ENCODE measurements at regions not wholly inside any gene's neighbourhood (a gene's known extent, or its start where the extent isn't known, plus 50 kb on each side); places are given as distances from the start of the nearest gene placed in this dataset.
A peak's percentile ranks its signal among the peaks of the same experiment; 100 is the strongest.
"Not testable (repeated sequence)": the region's sequence is repeated elsewhere in the genome, so short reads cannot be mapped to it uniquely, and the experiment has no call there.

DNA sequence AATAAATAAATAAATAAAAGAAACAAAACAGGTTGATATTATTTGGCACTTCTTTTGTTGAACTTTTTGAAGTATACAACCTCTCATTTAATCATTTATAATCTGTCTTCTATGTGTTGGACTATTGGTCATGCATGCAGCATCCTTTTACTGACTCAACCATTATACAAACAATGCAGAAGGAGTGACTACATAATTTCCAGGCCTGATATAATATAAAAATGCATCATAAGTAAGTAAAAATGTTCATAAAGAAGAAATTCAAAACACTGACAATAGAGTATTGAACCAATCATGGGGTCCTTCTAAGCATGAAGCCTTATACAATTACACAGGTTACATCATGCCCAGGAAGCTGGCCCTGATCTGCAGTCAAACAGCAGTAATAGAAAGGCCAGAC is 141.5 kb upstream of the FN1 start:
- DNase-seq = no peak

- DNase-seq = no peak
Measured at GRCh38 chr2:215576572-215576971, 140.7 kb upstream of the FN1 start.

DNA sequence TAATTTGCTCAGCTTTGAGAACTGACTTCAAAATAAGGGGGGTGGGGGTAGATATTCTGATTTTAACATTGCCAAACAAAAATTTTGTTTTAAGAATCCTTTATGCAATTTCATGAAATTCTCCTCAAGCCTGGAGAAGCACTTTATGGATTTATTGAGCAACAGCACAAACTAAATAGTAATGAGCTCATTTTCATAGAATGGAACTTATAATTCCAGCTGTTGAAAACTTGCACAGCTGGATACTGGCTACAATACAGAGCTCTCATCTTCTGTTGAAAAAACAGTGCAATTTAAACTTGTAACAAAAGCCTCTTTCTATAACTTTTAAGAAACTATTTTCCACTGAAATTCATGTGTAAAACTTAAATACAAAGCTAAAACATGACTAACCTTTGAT is 137.6 kb upstream of the FN1 start:
- no peak for DNase-seq

DNA sequence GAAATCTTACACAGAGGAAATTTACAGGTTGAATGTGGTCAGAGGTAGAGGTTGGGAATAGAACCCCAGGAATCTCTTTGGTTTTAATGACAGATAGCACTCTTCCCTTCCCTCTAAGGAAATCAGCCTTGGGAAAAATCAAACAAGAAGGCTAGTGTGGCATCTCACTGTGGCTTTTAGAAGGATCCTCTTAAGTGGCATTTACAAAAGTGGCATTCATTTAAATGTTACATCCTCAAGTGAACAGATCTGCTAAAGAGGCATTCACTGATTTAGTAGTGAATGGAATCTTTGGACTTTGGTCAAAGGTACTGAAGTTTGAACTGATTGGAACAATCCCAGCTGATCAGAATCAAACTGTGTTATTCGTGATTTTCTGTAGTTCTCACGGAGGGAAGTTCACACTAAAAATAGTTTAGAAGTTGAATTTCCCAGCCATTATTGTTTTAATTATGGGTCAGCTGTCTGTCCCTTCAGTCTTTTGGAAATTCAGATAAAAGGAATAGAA is 136.5 kb upstream of the FN1 start:
- DNase-seq = no peak

DNA sequence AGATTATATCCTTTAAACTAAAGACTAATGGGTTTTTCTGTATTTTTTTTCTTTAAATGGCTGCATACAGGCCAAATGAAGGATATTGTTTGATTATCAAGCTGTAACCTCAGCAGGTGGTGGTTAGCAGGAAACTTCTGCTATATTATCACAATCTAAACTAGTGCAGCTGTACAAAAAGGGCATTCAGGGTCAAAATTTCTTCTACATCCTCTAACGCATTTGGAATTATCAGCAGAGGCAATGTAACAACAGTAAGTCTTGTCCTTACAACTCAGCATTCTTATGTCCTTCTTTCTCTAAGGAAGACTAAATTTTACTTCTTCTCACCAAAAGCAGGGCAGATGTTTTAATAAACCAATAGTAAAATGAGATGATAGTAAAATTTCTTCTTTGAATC is 135.8 kb upstream of the FN1 start:
- no peak for DNase-seq

- no peak for DNase-seq
Measured at GRCh38 chr2:215567504-215567903, 131.6 kb upstream of the FN1 start.

DNA sequence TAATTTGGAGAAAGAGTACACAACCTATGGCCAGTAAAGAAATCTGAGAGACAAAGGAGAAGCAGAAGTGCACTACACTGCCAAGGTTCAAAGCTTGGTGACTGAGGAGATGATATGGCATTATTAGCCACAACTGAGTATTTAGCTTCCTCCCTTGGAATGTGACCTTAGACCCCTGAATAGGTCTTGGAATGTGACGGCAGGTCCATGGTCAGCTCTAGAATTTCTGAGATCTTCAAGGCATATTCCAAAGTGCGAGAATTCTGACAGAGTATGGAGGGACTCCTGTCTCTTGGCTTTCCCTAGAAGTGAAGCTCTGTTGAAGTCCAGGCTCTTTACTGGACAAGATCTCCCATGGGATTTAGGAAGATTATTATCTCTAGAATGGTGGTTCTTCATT is 130.0 kb upstream of the FN1 start:
- no peak for DNase-seq

DNA sequence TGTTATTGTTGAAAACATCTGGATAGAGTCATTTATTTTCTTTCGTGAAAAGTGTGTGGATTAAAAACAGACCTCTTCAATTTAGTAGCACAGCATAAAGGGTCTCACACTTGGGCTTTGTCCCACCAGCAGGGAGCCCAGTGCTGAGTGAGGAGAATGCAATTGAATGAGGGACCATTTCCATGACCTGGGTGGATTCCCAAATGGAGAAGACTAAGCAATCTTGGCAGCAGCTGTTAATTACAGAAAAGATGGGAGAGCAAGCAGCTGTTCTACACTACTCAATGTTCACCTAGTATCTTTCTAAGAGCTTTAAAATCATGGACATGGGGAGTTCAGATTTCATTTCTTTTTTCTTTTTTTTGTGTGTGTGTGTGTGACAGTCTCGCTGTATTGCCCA is 121.8 kb upstream of the FN1 start:
- no peak for DNase-seq

- DNase-seq = no peak
Measured at GRCh38 chr2:215556979-215557378, 121.1 kb upstream of the FN1 start.

DNA sequence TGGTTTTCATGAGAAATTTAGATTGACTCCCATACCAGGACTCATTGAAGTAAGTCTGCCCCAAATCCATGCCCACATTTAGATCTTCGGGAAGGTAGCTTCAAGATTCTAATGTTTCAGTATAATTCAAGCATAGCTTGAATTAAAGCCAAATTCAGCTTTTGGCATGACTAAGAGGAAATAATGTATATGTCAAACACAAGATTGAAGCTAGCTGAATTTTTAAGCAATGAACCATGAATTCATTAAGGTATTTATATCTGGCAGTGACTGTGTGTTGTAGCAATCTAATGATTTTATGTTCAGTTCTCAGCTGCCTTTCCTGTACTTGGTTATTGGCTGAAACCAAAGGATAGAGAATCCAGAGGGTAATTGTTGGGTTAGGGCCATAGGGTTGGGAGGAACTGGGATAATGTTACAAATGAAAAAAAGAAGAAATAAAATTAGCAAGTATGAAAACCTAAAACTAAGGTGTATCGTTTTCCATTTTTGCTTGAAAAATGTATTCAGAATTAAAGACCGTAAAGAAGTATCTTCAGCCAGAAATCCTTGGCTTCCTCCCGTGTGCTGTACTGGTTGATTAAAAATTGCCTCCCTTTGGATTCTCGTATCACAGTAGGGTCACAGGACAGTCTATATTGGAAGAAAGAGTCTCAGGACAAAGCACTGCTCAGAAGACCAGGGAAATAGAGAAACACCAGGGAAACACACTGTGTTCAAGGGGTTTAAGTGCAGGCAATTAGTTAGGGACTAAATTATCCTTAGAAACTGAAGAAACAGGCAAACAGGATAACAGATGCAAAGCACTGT is 119.0 kb upstream of the FN1 start:
- DNase-seq = no peak

- DNase-seq = no peak
Measured at GRCh38 chr2:215553946-215554345, 118.1 kb upstream of the FN1 start.

DNA sequence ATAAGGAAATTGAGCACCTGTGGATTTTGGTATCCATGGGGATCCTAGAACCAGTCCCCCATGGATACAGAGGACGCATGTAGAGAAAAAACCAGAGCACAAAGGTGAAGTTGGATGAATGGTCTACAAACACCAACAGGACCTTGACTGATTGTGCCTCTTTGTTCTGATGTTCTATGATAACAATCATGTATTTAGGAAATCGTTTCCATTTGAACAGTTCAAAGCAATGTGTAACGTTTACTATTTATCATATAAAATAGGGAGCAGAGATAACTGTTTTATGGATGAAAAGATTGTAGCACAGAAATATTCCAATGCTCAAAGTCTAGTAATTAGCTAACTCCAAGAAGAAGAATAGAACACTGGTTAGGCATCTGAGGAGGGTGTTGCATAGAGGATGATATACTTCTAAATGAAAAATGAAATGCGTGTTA is 116.3 kb upstream of the FN1 start:
- DNase-seq = no peak

- DNase-seq = no peak
Measured at GRCh38 chr2:215550331-215550730, 114.5 kb upstream of the FN1 start.

DNA sequence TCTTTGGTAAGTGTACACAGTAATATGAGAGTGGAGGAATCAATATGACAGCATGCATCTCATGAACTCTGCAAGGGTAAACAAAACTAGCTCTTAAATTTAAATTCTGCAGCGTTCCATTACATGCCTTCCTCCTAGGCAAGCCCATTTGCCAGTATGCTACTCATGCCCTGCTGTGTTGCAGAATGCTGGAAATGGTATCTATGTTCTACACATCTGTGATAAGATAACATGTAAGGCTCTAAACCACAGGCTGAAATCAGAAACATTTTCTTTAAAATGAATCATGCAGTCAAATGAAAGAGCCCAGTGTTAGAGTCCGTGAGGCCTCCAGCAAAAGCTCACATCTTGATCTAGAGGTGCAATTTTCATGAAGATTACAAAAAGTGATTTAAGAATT is 112.8 kb upstream of the FN1 start:
- no peak for DNase-seq

- DNase-seq = no peak
Measured at GRCh38 chr2:215542690-215543089, 106.8 kb upstream of the FN1 start.

DNA sequence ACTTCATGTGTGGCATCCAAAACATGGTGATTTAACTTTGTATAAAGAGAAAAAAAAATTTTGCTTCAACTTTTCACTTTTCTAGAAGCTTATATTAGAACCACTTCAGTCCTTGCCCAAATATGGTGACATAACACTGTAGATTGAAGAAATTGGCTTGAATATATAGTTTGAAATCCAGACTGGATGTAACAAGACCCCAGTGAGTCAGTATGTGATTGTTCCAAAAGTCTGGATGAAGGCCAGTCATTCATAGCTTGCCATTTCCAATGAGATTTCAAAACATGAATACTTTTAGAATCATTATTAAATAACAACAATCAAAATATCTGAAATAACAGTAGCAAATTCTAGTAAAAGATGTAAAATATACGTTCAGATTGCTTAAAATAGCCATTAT is 104.8 kb upstream of the FN1 start:
- DNase-seq = no peak

GRCh38 chr2:215537611-215538010 is 101.7 kb upstream of the FN1 start:
- no peak for DNase-seq

- no peak for DNase-seq
Measured at GRCh38 chr2:215536510-215536909, 100.6 kb upstream of the FN1 start.

DNA sequence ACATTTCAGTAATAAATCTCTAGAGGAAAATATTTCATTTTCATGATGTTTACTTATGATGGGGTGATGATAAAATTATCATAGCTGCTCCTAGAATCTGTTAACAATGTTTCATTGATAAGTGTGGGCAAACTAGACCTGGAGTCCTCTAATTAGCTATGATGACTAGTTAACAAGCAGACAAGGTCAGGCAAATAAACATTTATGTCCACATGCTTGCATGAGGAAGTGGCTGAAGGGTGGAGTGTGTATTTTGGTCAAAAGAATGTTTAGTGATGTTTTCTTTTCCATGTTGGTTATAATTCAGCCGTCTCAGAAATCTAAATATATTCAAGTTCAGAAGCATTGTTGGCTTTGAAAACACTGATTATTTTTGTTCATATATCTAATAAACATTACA is 99.9 kb upstream of the FN1 start:
- no peak for DNase-seq

DNA sequence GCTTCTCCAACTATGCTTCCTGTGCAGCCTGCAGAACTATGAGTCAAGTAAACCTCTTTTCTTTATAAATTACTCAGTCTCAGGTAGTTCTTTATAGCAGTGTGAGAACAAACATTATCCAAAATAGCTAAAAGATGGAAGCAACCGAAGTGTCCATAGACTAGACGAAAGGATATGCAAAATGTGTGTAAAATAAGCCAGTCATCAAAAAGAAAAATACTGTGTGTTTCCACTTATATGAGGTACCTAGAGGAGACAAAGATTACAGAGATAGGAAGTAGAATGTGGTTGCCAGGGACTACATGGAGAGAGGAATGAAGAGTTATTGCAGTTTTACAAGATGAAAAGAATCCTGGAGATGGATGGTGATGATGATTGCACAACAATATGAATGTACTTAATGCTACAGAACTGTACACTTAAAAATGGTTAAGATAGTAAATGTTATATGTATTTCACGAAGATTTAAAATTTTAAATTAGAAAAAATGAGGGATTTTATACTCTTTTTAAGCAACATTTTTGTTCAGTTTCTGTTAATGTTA is 99.3 kb upstream of the FN1 start:
- no peak for DNase-seq

DNA sequence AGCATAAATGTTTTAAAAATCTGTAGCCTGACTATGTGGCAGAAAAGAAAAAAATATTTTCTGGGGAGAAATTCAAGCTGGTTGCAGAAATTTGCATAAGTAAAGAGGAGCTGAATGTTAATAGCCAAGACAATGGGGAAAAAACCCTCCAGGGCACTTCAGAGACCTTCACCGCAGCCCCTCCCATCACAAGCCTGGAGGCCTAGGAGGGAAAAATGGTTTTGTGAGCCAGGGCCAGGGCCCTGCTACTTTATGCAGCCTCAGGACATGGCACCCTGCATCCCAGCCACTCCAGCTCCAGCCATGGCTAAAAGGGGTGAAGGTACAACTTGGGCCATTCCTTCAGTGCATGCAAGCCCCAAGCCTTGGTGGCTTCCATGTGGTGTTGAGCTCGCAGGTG is 97.8 kb upstream of the FN1 start:
- not testable (repeated sequence) for DNase-seq

- DNase-seq = no peak
Measured at GRCh38 chr2:215532844-215533243, 97.0 kb upstream of the FN1 start.

DNA sequence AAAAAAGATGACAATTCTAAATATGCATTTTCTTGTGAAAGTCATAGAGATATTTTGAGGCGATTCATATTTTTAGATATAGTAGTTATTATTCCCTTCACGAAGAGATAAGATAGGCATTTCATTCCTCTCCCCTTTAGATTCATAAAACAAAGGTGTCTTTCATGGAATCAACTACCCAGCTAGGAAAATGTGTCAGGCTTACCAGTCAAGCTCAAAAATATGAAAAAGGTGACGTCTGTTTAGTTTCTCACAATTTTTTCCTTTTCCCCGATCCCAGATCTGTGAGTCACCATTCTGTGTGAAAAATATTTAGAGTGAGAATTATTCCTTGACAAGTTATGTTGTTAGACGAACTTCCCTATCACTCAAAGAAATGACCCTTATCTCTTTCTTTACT is 95.4 kb upstream of the FN1 start:
- peak in 1 of 2 experiments; percentile 19 for DNase-seq

- no peak for DNase-seq
Measured at GRCh38 chr2:215530191-215530968, 94.5 kb upstream of the FN1 start.

All from SW 1271 (cell line).